B cell (primary cell): ENCODE measurements at regions not wholly inside any gene's neighbourhood (a gene's known extent, or its start where the extent isn't known, plus 50 kb on each side); places are given as distances from the start of the nearest gene placed in this dataset.

Source experiments
- ATAC-seq: fragments of 200-7000 bp; cut with Tn5 transposase; one replicate; pipeline ENCODE4 v1.10.0; 2021; ENCODE audit warnings: low read depth, mild to moderate bottlenecking, moderate number of reproducible peaks, moderate library complexity
- CTCF ChIA-PET: fragments of 350-600 bp; sonication (Branson Sonifier 250); formaldehyde crosslinking; loops from one replicate; lab custom pipeline; 2021; ENCODE audit warnings: antibody characterized with exemption, inconsistent platforms; lab: Charles Lee
- POLR2A ChIA-PET: fragments of 350-600 bp; sonication (Branson Sonifier 250); formaldehyde crosslinking; loops from one replicate; lab custom pipeline; 2021; ENCODE audit warnings: antibody characterized with exemption; lab: Charles Lee
- DNase-seq: peaks from one replicate; pipeline ENCODE4 v3.0.0; 2013
- H2AFZ ChIP-seq: 2 replicates; pipeline ENCODE4 v1.6.1; 2012; ENCODE audit warnings: mild to moderate bottlenecking, low read depth, low read length; ENCODE audit not compliant: insufficient read depth, poor library complexity, severe bottlenecking
- H3K27ac ChIP-seq, 2 donors: 1 replicate in 1 of 2; 2 replicates in 1 of 2; pipeline ENCODE4 v1.5.1; 2012 to 2013; ENCODE audit warnings: low read length in 2 of 2, mild to moderate bottlenecking in 2 of 2, moderate library complexity in 1 of 2
- H3K27me3 ChIP-seq, 4 experiments: fragments of 200-600 bp in 1 of 4; sonication (generic) in 1 of 4; replicated peaks in 1 of 4; 1 replicate in 2 of 4; 2 replicates in 2 of 4; pipeline versions ENCODE4 v1.6.1 to v1.7.0; 2013 to 2016; ENCODE audit warnings: low read length in 3 of 4, mild to moderate bottlenecking in 2 of 4, mixed read lengths in 1 of 4, moderate library complexity in 1 of 4; ENCODE audit not compliant: insufficient read depth in 4 of 4, control insufficient read depth in 3 of 4; ENCODE audit errors: control extremely low read depth in 1 of 4
- H3K36me3 ChIP-seq, 2 experiments: replicated peaks in 1 of 2; 1 replicate in 1 of 2; 2 replicates in 1 of 2; pipeline versions ENCODE4 v1.6.1 to v1.7.1; 2013; ENCODE audit warnings: low read length in 1 of 2; ENCODE audit not compliant: insufficient read depth in 2 of 2, control insufficient read depth in 1 of 2; ENCODE audit errors: control extremely low read depth in 1 of 2, extremely low read depth in 1 of 2
- H3K4me1 ChIP-seq, 2 donors: fragments of 200-600 bp in 1 of 2; sonication (generic) in 1 of 2; 1 replicate in 1 of 2; 2 replicates in 1 of 2; pipeline versions ENCODE4 v1.5.1 to v1.6.1; 2013 to 2017; ENCODE audit warnings: low read length in 2 of 2; ENCODE audit not compliant: control insufficient read depth in 2 of 2, insufficient read depth in 2 of 2
- H3K4me2 ChIP-seq: replicated peaks from 2 replicates; pipeline ENCODE3; 2012; ENCODE audit warnings: mild to moderate bottlenecking, low read depth, low read length; ENCODE audit not compliant: poor library complexity, severe bottlenecking
- H3K4me3 ChIP-seq, 5 experiments: fragments of 200-600 bp in 1 of 5; sonication (generic) in 1 of 5; 1 replicate in 3 of 5; 2 replicates in 2 of 5; pipeline versions ENCODE4 v1.5.1 to v1.7.0; 2011 to 2016; ENCODE audit warnings: low read length in 4 of 5, mild to moderate bottlenecking in 4 of 5, low read depth in 2 of 5, control low read depth in 1 of 5, moderate library complexity in 1 of 5; ENCODE audit not compliant: insufficient read depth in 1 of 5; ENCODE audit errors: control extremely low read depth in 1 of 5, extremely low read depth in 1 of 5
- H3K79me2 ChIP-seq: fragments of 200-600 bp; sonication (generic); one replicate; pipeline ENCODE4 v1.6.0; 2016; ENCODE audit warnings: low read length; ENCODE audit not compliant: control insufficient read depth, insufficient read depth
- H3K9ac ChIP-seq: fragments of 200-600 bp; sonication (generic); 2 replicates; pipeline ENCODE4 v1.6.1; 2017; ENCODE audit warnings: mild to moderate bottlenecking, low read length, moderate library complexity
- H3K9me3 ChIP-seq, 3 donors: one replicate each; pipeline versions ENCODE4 v1.6.1 to v1.7.1; 2013; ENCODE audit warnings: low read length in 2 of 3; ENCODE audit not compliant: control insufficient read depth in 2 of 3, insufficient read depth in 1 of 3; ENCODE audit errors: control extremely low read depth in 1 of 3
- H4K20me1 ChIP-seq: 2 replicates; pipeline ENCODE4 v1.6.0; 2012; ENCODE audit warnings: mild to moderate bottlenecking, low read length; ENCODE audit not compliant: insufficient read depth, control insufficient read depth, poor library complexity, severe bottlenecking
- H3K27ac Mint-ChIP-seq: one replicate; pipeline ENCODE4 v1.8.0; 2021; ENCODE audit warnings: mixed read lengths
- H3K27me3 Mint-ChIP-seq: one replicate; pipeline ENCODE4 v1.8.0; 2021; ENCODE audit warnings: mixed read lengths
- H3K4me1 Mint-ChIP-seq: one replicate; pipeline ENCODE4 v1.8.0; 2021; ENCODE audit warnings: mixed read lengths
- H3K4me3 Mint-ChIP-seq: one replicate; pipeline ENCODE4 v1.8.0; 2021; ENCODE audit warnings: mixed read lengths
- H3K9me3 Mint-ChIP-seq: one replicate; pipeline ENCODE4 v1.8.0; 2022; ENCODE audit warnings: mixed read lengths; ENCODE audit not compliant: insufficient read depth
- CTCF ChIP-seq: fragments of 200-600 bp; IDR thresholded peaks from one replicate; pipeline ENCODE4 v1.8.0; 2022; ENCODE audit warnings: antibody characterized with exemption, mild to moderate bottlenecking
- EZH2 ChIP-seq: IDR thresholded peaks from 2 replicates; pipeline ENCODE4 v1.6.1; 2012; ENCODE audit warnings: borderline replicate concordance, low read depth, mild to moderate bottlenecking, moderate library complexity, low read length; ENCODE audit not compliant: insufficient read depth, poor library complexity, severe bottlenecking
- WGBS: methylation state at CpG from one replicate; pipeline ENCODE4 v1.1.5; 2013; ENCODE audit warnings: missing lambda C conversion rate; ENCODE audit not compliant: insufficient coverage; 5-methylcytosine and 5-hydroxymethylcytosine counted together
- intact Hi-C: fragments of 100-400 bp; cut with micrococcal nuclease; formaldehyde crosslinking; loops from one replicate; pipeline ENCODE4 v1.10.0; 2022

DNA sequence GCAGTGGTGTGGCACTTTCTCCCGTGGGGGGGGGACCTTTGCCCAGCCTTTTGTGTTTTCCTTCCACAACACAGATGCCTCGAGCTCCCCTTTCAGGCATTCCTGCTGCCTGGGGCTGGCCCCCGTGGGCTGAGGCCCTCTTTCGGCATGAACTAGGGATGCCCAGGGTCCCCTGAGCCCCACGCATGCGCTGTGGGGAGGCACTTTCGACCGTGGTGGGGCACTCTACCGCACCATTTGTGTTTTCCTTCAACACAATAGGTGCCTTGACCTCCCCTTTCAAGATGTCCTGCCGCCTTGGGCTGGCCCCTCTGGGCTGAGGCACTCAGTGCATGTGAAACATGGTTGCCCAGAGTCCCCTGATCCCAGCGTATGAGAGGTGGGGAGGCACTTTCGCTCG lies 363.7 kb downstream of the ALG10 start:
- no peak overlapping the region for H3K4me3 Mint-ChIP-seq
- H3K4me1 Mint-ChIP-seq, result no peaks in the 10 kb centered on the region
- CTCF ChIA-PET, result no interaction called here
- no peaks in the 10 kb centered on the region for H3K36me3 ChIP-seq
- H3K27me3 ChIP-seq, result peaks cover 0 to 2% (median 0%) of the 10 kb centered on the region in 4 experiments
- POLR2A ChIA-PET, result no interaction called here
- no peaks in the 10 kb centered on the region for H3K4me1 ChIP-seq
- WGBS, result 73% methylated on average over 11 of the region's 13 CpGs
- H3K27me3 Mint-ChIP-seq, result no peaks in the 10 kb centered on the region
- H4K20me1 ChIP-seq, result no peaks in the 10 kb centered on the region
- intact Hi-C loops, result no loop called here
- ATAC-seq (no peak), DNase-seq (no peak)
- no peak overlapping the region for H3K27ac ChIP-seq
- no peak overlapping the region for H2AFZ ChIP-seq
- H3K4me2 ChIP-seq, result no peak overlapping the region
- H3K9me3 Mint-ChIP-seq, result no peaks in the 10 kb centered on the region
- no peaks in the 10 kb centered on the region for H3K79me2 ChIP-seq
- H3K27ac Mint-ChIP-seq, result no peak overlapping the region
- TF ChIP-seq EZH2 (no peak), CTCF (no peak)
- H3K4me3 ChIP-seq, result no peak overlapping the region
- H3K9me3 ChIP-seq, result peaks cover 0 to 100% (median 8%) of the 10 kb centered on the region in 3 donors
- H3K9ac ChIP-seq, result no peak overlapping the region

- TF ChIP-seq EZH2 (no peak), CTCF (no peak)
- H3K27me3 Mint-ChIP-seq, result no peaks in the 10 kb centered on the region
- no peaks in the 10 kb centered on the region for H3K4me1 Mint-ChIP-seq
- Histone ChIP-seq H3K27ac (no peak overlapping the region), H3K9ac (no peak overlapping the region), H3K9me3 (peaks cover 0 to 100% (median 8%) of the 10 kb centered on the region in 3 donors), H4K20me1 (no peaks in the 10 kb centered on the region), H3K4me2 (no peak overlapping the region), H2AFZ (no peak overlapping the region), H3K79me2 (no peaks in the 10 kb centered on the region), H3K4me3 (no peak overlapping the region), H3K36me3 (no peaks in the 10 kb centered on the region), H3K4me1 (no peaks in the 10 kb centered on the region), H3K27me3 (peaks cover 0 to 2% (median 0%) of the 10 kb centered on the region in 4 experiments)
- intact Hi-C loops, result no loop called here
- DNase-seq (no peak), ATAC-seq (no peak)
- H3K9me3 Mint-ChIP-seq, result no peaks in the 10 kb centered on the region
- H3K4me3 Mint-ChIP-seq, result no peak overlapping the region
- ChIA-PET CTCF (no interaction called here), POLR2A (no interaction called here)
- no peak overlapping the region for H3K27ac Mint-ChIP-seq
- 76% methylated on average over 21 of the region's 24 CpGs for whole genome bisulfite sequencing
Measured at GRCh38 chr12:34386621-34387255, 364.4 kb downstream of the ALG10 start.
